Prostate gland (tissue), 2 donors: ENCODE measurements at regions not wholly inside any gene's neighbourhood (a gene's known extent, or its start where the extent isn't known, plus 50 kb on each side); places are given as distances from the start of the nearest gene placed in this dataset.

ENCODE experiments used
- DNase-seq: peaks from one replicate; pipeline ENCODE4 v3.0.0-alpha.2; 2019; ENCODE audit warnings: low spot score
- H3K27ac ChIP-seq, 2 donors: fragments of 200-600 bp; sonication (generic); 2 replicates each; pipeline ENCODE4 v1.5.1; 2017 to 2019
- H3K27me3 ChIP-seq: fragments of 200-600 bp; sonication (generic); replicated peaks from 2 replicates; pipeline ENCODE4 v1.5.1; 2019; ENCODE audit not compliant: insufficient read depth
- H3K36me3 ChIP-seq, 2 donors: fragments of 200-600 bp; sonication (generic); 1 replicate in 1 of 2; 2 replicates in 1 of 2; pipeline versions ENCODE4 v1.5.1 to v1.8.1; 2017 to 2019
- H3K4me1 ChIP-seq: fragments of 200-600 bp; sonication (generic); replicated peaks from 2 replicates; pipeline ENCODE4 v1.5.1; 2019
- H3K4me3 ChIP-seq, 2 donors: fragments of 200-600 bp; sonication (generic); 2 replicates each; pipeline ENCODE4 v1.5.1; 2017 to 2019
- H3K9me3 ChIP-seq: fragments of 200-600 bp; sonication (generic); 2 replicates; pipeline ENCODE4 v1.5.1; 2017
- POLR2A ChIP-seq: fragments of 450-650 bp; IDR thresholded peaks from one replicate; pipeline ENCODE4 v1.6.1; 2016; ENCODE audit warnings: antibody characterized with exemption, mild to moderate bottlenecking
- POLR2AphosphoS5 ChIP-seq: sonication (generic); formaldehyde crosslinking; IDR thresholded peaks from one replicate; pipeline ENCODE4 v1.6.1; 2017; ENCODE audit warnings: antibody characterized with exemption
- WGBS: methylation state at CpG from one replicate; pipeline ENCODE4 v1.1.5; 2018; 5-methylcytosine and 5-hydroxymethylcytosine counted together
- intact Hi-C: fragments of 100-400 bp; cut with DNase I; formaldehyde crosslinking; loops from one replicate; pipeline ENCODE4 v1.14.2; 2022
- TF ChIP-seq, protein P1 (sequence below), 4 experiments: fragments of 200-600 bp in 2 of 4; fragments of 450-650 bp in 2 of 4; sonication (generic) in 2 of 4; IDR thresholded peaks; 1 replicate in 3 of 4; 2 replicates in 1 of 4; pipeline ENCODE4 v1.5.1; 2016 to 2019; ENCODE audit warnings: antibody characterized with exemption in 4 of 4, mild to moderate bottlenecking in 2 of 4, moderate library complexity in 2 of 4

DNA sequence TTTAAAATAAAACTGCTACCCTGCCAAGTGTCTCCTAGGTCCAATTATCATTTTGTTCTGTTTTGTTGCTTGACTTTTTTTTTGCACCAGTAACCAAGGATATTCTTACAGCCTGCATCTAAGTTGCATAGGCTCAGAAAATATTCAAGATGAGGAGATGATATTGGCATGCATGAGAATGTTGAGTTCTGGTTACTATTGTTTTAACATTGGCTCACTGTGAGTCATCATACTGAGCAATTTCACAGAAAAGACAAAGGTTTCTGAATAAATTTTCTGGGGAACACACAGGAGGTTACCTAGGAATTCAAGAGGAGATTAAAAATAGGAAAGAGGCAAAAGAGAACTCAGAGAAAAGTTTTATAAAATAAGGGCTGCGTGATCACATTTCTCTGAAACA lies 84.8 kb upstream of the POU3F3 start:
- H3K36me3 ChIP-seq: no peaks in the 10 kb centered on the region
- no peaks in the 10 kb centered on the region for H3K27me3 ChIP-seq
- intact Hi-C loops: no loop called here
- no peak for DNase-seq
- TF ChIP-seq POLR2A (no peak), POLR2AphosphoS5 (no peak)
- TF ChIP-seq, protein P1, sequence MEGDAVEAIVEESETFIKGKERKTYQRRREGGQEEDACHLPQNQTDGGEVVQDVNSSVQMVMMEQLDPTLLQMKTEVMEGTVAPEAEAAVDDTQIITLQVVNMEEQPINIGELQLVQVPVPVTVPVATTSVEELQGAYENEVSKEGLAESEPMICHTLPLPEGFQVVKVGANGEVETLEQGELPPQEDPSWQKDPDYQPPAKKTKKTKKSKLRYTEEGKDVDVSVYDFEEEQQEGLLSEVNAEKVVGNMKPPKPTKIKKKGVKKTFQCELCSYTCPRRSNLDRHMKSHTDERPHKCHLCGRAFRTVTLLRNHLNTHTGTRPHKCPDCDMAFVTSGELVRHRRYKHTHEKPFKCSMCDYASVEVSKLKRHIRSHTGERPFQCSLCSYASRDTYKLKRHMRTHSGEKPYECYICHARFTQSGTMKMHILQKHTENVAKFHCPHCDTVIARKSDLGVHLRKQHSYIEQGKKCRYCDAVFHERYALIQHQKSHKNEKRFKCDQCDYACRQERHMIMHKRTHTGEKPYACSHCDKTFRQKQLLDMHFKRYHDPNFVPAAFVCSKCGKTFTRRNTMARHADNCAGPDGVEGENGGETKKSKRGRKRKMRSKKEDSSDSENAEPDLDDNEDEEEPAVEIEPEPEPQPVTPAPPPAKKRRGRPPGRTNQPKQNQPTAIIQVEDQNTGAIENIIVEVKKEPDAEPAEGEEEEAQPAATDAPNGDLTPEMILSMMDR (IDR thresholded peaks at IDR 0.05): no peak
- no peaks in the 10 kb centered on the region for H3K4me1 ChIP-seq
- 89% methylated on average over 1 of the region's 1 CpG for WGBS
- no peak overlapping the region for H3K27ac ChIP-seq
- no peaks in the 10 kb centered on the region for H3K9me3 ChIP-seq
- no peak overlapping the region for H3K4me3 ChIP-seq

DNA sequence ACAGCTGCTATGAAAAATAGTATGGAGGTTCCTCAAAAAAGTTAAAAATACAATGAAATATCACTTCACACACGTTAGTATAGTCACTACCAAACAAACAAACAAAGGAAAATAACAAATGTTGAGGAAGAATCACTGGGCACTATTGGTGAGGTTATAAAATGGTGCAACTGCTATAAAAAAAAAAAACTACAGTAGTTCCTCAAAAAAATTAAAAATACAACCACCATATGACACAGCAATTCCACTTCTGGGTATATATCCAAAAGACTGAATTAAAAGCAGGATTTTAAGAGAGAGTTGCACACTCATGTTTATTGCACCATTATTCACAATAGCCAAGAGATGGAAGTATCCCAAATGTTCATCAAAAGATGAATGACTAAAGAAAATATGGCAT lies 80.9 kb upstream of the POU3F3 start:
- DNase-seq: no peak
- intact Hi-C loops: no loop called here
- WGBS: 57% methylated on average over 1 of the region's 1 CpG
- Histone ChIP-seq H3K9me3 (no peaks in the 10 kb centered on the region), H3K4me3 (no peak overlapping the region), H3K27ac (no peak overlapping the region), H3K36me3 (no peaks in the 10 kb centered on the region), H3K27me3 (no peaks in the 10 kb centered on the region), H3K4me1 (no peaks in the 10 kb centered on the region)
- TF ChIP-seq, protein P1 (IDR thresholded peaks at IDR 0.05): no peak
- TF ChIP-seq POLR2AphosphoS5: no peak
- no peak for TF ChIP-seq POLR2A

DNA sequence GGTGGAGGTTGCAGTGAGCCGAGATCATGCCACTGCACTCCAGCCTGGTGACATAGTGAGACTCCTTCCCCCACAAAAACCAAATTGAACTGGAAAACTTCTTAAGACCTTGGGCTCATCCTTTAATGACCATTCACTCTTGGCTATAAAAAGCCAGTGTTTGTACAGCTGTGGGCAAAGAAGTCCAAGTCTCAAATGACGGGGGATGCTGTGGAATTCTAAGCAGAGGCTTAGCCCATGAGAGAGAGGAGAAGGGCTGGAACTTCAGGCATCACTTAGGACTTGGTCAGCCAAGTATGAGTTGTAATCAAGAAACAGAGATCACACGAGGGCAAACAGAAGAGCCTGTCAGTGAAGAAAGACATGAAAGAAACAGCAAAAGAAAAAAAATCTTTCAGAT lies 79.3 kb upstream of the POU3F3 start:
- Histone ChIP-seq H3K27ac (no peak overlapping the region), H3K4me1 (no peaks in the 10 kb centered on the region), H3K27me3 (no peaks in the 10 kb centered on the region), H3K4me3 (no peak overlapping the region), H3K9me3 (no peaks in the 10 kb centered on the region), H3K36me3 (no peaks in the 10 kb centered on the region)
- 38% methylated on average over 3 of the region's 3 CpGs for WGBS
- TF ChIP-seq, protein P1 (IDR thresholded peaks at IDR 0.05): no peak
- TF ChIP-seq POLR2AphosphoS5 (no peak), POLR2A (no peak)
- intact Hi-C loops: no loop called here
- DNase-seq: no peak

DNA sequence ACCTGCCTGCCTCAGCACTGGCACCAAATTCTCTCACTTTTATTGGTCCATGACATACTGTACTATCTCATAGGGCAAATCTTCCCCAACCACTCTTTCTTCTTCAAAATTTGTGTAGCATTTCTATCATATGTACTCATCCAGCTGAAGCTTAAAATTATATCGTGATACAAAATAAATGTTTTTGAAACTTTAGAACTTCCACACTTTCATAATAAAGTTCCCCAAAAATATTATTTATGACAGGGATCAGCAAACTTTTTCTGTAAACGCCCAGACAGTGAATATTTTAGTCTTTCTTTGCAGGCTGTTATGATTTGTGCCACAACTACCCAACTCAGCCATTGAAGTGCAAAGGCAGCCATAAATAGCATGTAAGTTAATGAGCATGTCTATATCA lies 76.2 kb upstream of the POU3F3 start:
- TF ChIP-seq POLR2A (no peak), POLR2AphosphoS5 (no peak)
- TF ChIP-seq, protein P1 (IDR thresholded peaks at IDR 0.05): no peak
- 95% methylated on average over 2 of the region's 2 CpGs for WGBS
- Histone ChIP-seq H3K36me3 (no peaks in the 10 kb centered on the region), H3K4me3 (no peak overlapping the region), H3K27me3 (no peaks in the 10 kb centered on the region), H3K9me3 (no peaks in the 10 kb centered on the region), H3K4me1 (no peaks in the 10 kb centered on the region), H3K27ac (no peak overlapping the region)
- no peak for DNase-seq
- intact Hi-C loops: no loop called here

DNA sequence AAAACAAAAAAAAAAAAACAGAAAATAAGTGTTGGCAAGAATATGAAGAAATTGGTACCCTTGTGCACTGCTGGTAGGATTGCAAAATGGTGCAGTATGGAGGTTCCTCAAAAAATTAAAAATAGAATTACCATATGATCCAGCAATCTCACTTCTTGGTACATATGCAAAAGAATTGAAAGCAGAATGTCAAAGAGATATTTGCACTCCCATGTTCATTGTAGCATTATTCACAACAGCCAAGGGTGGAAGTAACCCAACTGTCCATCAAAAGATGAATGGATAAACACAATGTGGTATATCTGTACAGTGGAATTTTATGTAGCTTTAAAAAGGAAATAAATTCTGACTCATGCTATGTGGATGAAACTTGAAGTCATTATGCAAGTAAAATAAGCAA lies 72.8 kb upstream of the POU3F3 start:
- no peaks in the 10 kb centered on the region for H3K4me1 ChIP-seq
- no peak for DNase-seq
- H3K4me3 ChIP-seq: no peak overlapping the region
- no peak overlapping the region for H3K27ac ChIP-seq
- no peaks in the 10 kb centered on the region for H3K27me3 ChIP-seq
- intact Hi-C loops: no loop called here
- TF ChIP-seq POLR2A (no peak), POLR2AphosphoS5 (no peak)
- TF ChIP-seq, protein P1 (IDR thresholded peaks at IDR 0.05): no peak
- no peaks in the 10 kb centered on the region for H3K9me3 ChIP-seq
- no peaks in the 10 kb centered on the region for H3K36me3 ChIP-seq
